HepG2 (cell line): ENCODE measurements at regions not wholly inside any gene's neighbourhood (a gene's known extent, or its start where the extent isn't known, plus 50 kb on each side); places are given as distances from the start of the nearest gene placed in this dataset.

Experiments used
- ATAC-seq: fragments of 200-7000 bp; cut with Tn5 transposase; 3 replicates; pipeline ENCODE4 v1.9.1; 2020; ENCODE audit warnings: mild to moderate bottlenecking, moderate library complexity
- BruUV-seq: library from RNA; stranded (reverse); fragments of 400-500 nt; replicated peaks from 2 replicates; lab custom pipeline; 2021; lab: Mats Ljungman, UMichigan
- CTCF ChIA-PET: fragments of 300-600 bp; formaldehyde crosslinking; extraction: SDS; loops from one replicate; lab custom pipeline; 2021; ENCODE audit warnings: low total read pairs, inconsistent platforms, low intra/inter-chr PET ratio; lab: Yijun Ruan, JAX
- POLR2A ChIA-PET: fragments of 350-600 bp; sonication (Branson Sonifier 250); formaldehyde crosslinking; loops from one replicate; lab custom pipeline; 2020; ENCODE audit warnings: antibody characterized with exemption, inconsistent platforms; lab: Yijun Ruan, JAX
- DNase-seq: peaks from one replicate; pipeline ENCODE4 v3.0.0-alpha.2; 2015; ENCODE audit warnings: low spot score
- FAIRE-seq: peaks from 3 replicates; lab custom pipeline; 2011; peaks lifted over from hg19 to GRCh38; lab: Jason Lieb, UNC
- H2AFZ ChIP-seq: one replicate; pipeline ENCODE4 v1.6.1; 2011; ENCODE audit warnings: low read length, inconsistent platforms
- H3K27ac ChIP-seq: fragments of 300-600 bp; 3 replicates; pipeline ENCODE4 v1.8.0; 2011; ENCODE audit warnings: mixed run types, mild to moderate bottlenecking, mixed read lengths, low read length, inconsistent platforms; ENCODE audit not compliant: insufficient read depth; ENCODE audit errors: extremely low read length
- H3K27me3 ChIP-seq, 2 experiments: fragments of 200-600 bp in 1 of 2; 2 replicates in 1 of 2; 3 replicates in 1 of 2; pipeline versions ENCODE4 v1.6.0 to v1.8.0; 2011; ENCODE audit warnings: low read length in 2 of 2, mild to moderate bottlenecking in 2 of 2, moderate library complexity in 2 of 2, inconsistent platforms in 1 of 2; ENCODE audit not compliant: insufficient read depth in 2 of 2, control insufficient read depth in 1 of 2
- H3K36me3 ChIP-seq, 2 experiments: fragments of 200-600 bp in 1 of 2; replicated peaks in 1 of 2; 2 replicates in 1 of 2; 3 replicates in 1 of 2; pipeline versions ENCODE4 v1.5.1 to v1.8.0; 2011; ENCODE audit warnings: low read length in 2 of 2, inconsistent platforms in 1 of 2; ENCODE audit not compliant: insufficient read depth in 2 of 2, control insufficient read depth in 1 of 2
- H3K4me1 ChIP-seq: 2 replicates; pipeline ENCODE4 v1.5.1; 2012; ENCODE audit warnings: low read length, inconsistent platforms; ENCODE audit not compliant: insufficient read depth
- H3K4me2 ChIP-seq: 2 replicates; pipeline ENCODE4 v1.6.0; 2011; ENCODE audit warnings: low read depth, low read length, inconsistent platforms
- H3K4me3 ChIP-seq, 3 experiments: fragments of 200-600 bp in 1 of 3; sonication (generic), shearing (Covaris generic) in 1 of 3; replicated peaks in 1 of 3; 2 replicates each; pipeline ENCODE4 v1.5.1; 2011 to 2016; ENCODE audit warnings: low read length in 3 of 3, inconsistent platforms in 2 of 3, low read depth in 2 of 3, mild to moderate bottlenecking in 2 of 3, control low read depth in 1 of 3, mixed read lengths in 1 of 3; ENCODE audit not compliant: insufficient read depth in 1 of 3
- H3K79me2 ChIP-seq: one replicate; pipeline ENCODE4 v1.6.1; 2011; ENCODE audit warnings: low read length, inconsistent platforms; ENCODE audit not compliant: insufficient read depth
- H3K9ac ChIP-seq: 2 replicates; pipeline ENCODE4 v1.6.0; 2011; ENCODE audit warnings: mild to moderate bottlenecking, low read depth, low read length, inconsistent platforms; ENCODE audit not compliant: insufficient read depth
- H3K9me3 ChIP-seq: 2 replicates; pipeline ENCODE4 v1.5.1; 2012; ENCODE audit warnings: mild to moderate bottlenecking, low read length
- H4K20me1 ChIP-seq: 2 replicates; pipeline ENCODE4 v1.6.0; 2011; ENCODE audit warnings: inconsistent platforms, mild to moderate bottlenecking, low read length, moderate library complexity; ENCODE audit not compliant: insufficient read depth
- AKAP8 ChIP-seq: sonication (generic); formaldehyde crosslinking; IDR thresholded peaks from 2 replicates; pipeline ENCODE4 v1.5.1; 2020; ENCODE audit warnings: mild to moderate bottlenecking, missing genetic modification reagents
- AKNA ChIP-seq: sonication (generic); formaldehyde crosslinking; IDR thresholded peaks from 2 replicates; pipeline ENCODE4 v1.4.0; 2020; ENCODE audit warnings: missing genetic modification reagents, borderline replicate concordance
- CCDC6 ChIP-seq: sonication (generic); formaldehyde crosslinking; IDR thresholded peaks from 2 replicates; pipeline ENCODE4 v1.8.1; 2022; ENCODE audit warnings: mild to moderate bottlenecking, missing genetic modification reagents, moderate library complexity
- FIP1L1 ChIP-seq: fragments of 200-400 bp; formaldehyde crosslinking; IDR thresholded peaks from 2 replicates; pipeline ENCODE4 v1.6.1; 2018; ENCODE audit warnings: low read depth, mild to moderate bottlenecking, low read length, moderate library complexity, borderline replicate concordance; ENCODE audit not compliant: insufficient read depth
- HOXA3 ChIP-seq: sonication (generic); formaldehyde crosslinking; IDR thresholded peaks from 2 replicates; pipeline ENCODE4 v1.5.0; 2020; ENCODE audit warnings: missing genetic modification reagents
- MIER3 ChIP-seq: IDR thresholded peaks from 2 replicates; pipeline ENCODE4 v1.6.1; 2016; ENCODE audit warnings: missing compliant biosample characterization, borderline replicate concordance
- SAFB2 ChIP-seq: sonication (generic); formaldehyde crosslinking; IDR thresholded peaks from 2 replicates; pipeline ENCODE4 v1.5.1; 2020; ENCODE audit warnings: missing genetic modification reagents, low read depth, mild to moderate bottlenecking, borderline replicate concordance
- SAP130 ChIP-seq: IDR thresholded peaks from 2 replicates; pipeline ENCODE4 v1.6.1; 2016; ENCODE audit warnings: low read depth
- SMC3 ChIP-seq: IDR thresholded peaks from 2 replicates; pipeline ENCODE4 v1.6.1; 2011; ENCODE audit warnings: low read length, improper control_type of control experiment
- SOX5 ChIP-seq: IDR thresholded peaks from 2 replicates; pipeline ENCODE4 v1.6.1; 2016; ENCODE audit warnings: borderline replicate concordance
- ZNF180 ChIP-seq: sonication (generic); formaldehyde crosslinking; IDR thresholded peaks from 2 replicates; pipeline ENCODE4 v1.4.0; 2020; ENCODE audit warnings: low read depth, missing genetic modification reagents, borderline replicate concordance
- ZNF276 ChIP-seq: sonication (generic); formaldehyde crosslinking; IDR thresholded peaks from 2 replicates; pipeline ENCODE4 v1.4.0; 2020; ENCODE audit warnings: mild to moderate bottlenecking, low read depth, missing genetic modification reagents
- ZNF546 ChIP-seq: sonication (generic); formaldehyde crosslinking; conservative IDR thresholded peaks from 2 replicates; pipeline ENCODE4 v1.8.1; 2023; ENCODE audit warnings: mild to moderate bottlenecking, missing genetic modification reagents
- WGBS: methylation state at CpG from one replicate; pipeline ENCODE4 v1.1.6; 2017; ENCODE audit warnings: low lambda C conversion rate; 5-methylcytosine and 5-hydroxymethylcytosine counted together
- in situ Hi-C: cut with HindIII; loops from 2 replicates; pipeline ENCODE4 v1.10.0; 2017; ENCODE audit warnings: low pct_unique_long_range_greater_than_20kb; ENCODE audit not compliant: extremely low pct_ligation_motif_present
- intact Hi-C: fragments of 100-400 bp; cut with micrococcal nuclease; formaldehyde crosslinking; loops from one replicate; pipeline ENCODE4 v1.10.0; 2022; ENCODE audit not compliant: unreplicated experiment

GRCh38 chr18:35804377-35804776 lies 168.1 kb upstream of the RMP24 start:
- no peaks in the 10 kb centered on the region for H3K4me1 ChIP-seq
- H2AFZ ChIP-seq: no peak overlapping the region
- ATAC-seq (no peak), DNase-seq (no peak), FAIRE-seq (no peak)
- WGBS: 14% methylated on average over 2 of the region's 2 CpGs
- no peak overlapping the region for H3K9ac ChIP-seq
- H3K4me3 ChIP-seq: no peak overlapping the region
- POLR2A ChIA-PET: no interaction called here
- TF ChIP-seq ZNF276 (CRISPR knock-in tag) (no peak), CCDC6 (CRISPR knock-in tag) (no peak), SOX5 (CRISPR knock-in tag) (no peak)
- H3K79me2 ChIP-seq: no peaks in the 10 kb centered on the region
- H3K27me3 ChIP-seq: no peaks in the 10 kb centered on the region; a peak in 1 of 5 replicates
- in situ Hi-C loops (no loop called here), intact Hi-C loops (no loop called here)
- H3K4me2 ChIP-seq: no peak overlapping the region
- no peaks in the 10 kb centered on the region for H4K20me1 ChIP-seq
- H3K9me3 ChIP-seq: no peaks in the 10 kb centered on the region
- BruUV-seq: no TSS peak
- H3K27ac ChIP-seq: no peak overlapping the region
- CTCF ChIA-PET: no interaction called here
- no peaks in the 10 kb centered on the region for H3K36me3 ChIP-seq

- Histone ChIP-seq H3K27me3 (no peaks in the 10 kb centered on the region; a peak in 1 of 5 replicates), H4K20me1 (no peaks in the 10 kb centered on the region), H3K9ac (no peak overlapping the region), H3K9me3 (no peaks in the 10 kb centered on the region), H2AFZ (no peak overlapping the region), H3K27ac (no peak overlapping the region), H3K4me2 (no peak overlapping the region), H3K36me3 (no peaks in the 10 kb centered on the region), H3K4me3 (no peak overlapping the region), H3K79me2 (no peaks in the 10 kb centered on the region), H3K4me1 (no peaks in the 10 kb centered on the region; the same call in 1 of the 2 replicates)
- POLR2A ChIA-PET: no interaction called here
- in situ Hi-C loops (no loop called here), intact Hi-C loops (no loop called here)
- no peak for DNase-seq
- WGBS: 0% methylated on average over 2 of the region's 2 CpGs
- CTCF ChIA-PET: no interaction called here
- FAIRE-seq: no peak
- no TSS peak for BruUV-seq
- no peak for ATAC-seq
- TF ChIP-seq SAP130 (no peak), MIER3 (no peak), ZNF546 (CRISPR knock-in tag) (no peak), FIP1L1 (no peak), AKNA (CRISPR knock-in tag) (no peak), HOXA3 (CRISPR knock-in tag) (no peak), SAFB2 (CRISPR knock-in tag) (no peak), ZNF180 (no peak), AKAP8 (no peak), SMC3 (no peak)
These were observed 164.6 kb upstream of the RMP24 start for GRCh38 chr18:35807811-35808335.
